CD4-positive, alpha-beta memory T cell (primary cell): ENCODE measurements at regions not wholly inside any gene's neighbourhood (a gene's known extent, or its start where the extent isn't known, plus 50 kb on each side); places are given as distances from the start of the nearest gene placed in this dataset.
"Not testable (repeated sequence)": the region's sequence is repeated elsewhere in the genome, so short reads cannot be mapped to it uniquely, and the experiment has no call there.

Experiments
- CTCF ChIA-PET: fragments of 350-600 bp; sonication (Branson Sonifier 250); formaldehyde crosslinking; loops from one replicate; lab custom pipeline; 2021; ENCODE audit warnings: inconsistent platforms; ENCODE audit not compliant: partially characterized antibody; lab: Charles Lee
- POLR2A ChIA-PET: fragments of 350-600 bp; sonication (Branson Sonifier 250); formaldehyde crosslinking; loops from one replicate; lab custom pipeline; 2021; ENCODE audit not compliant: partially characterized antibody; lab: Charles Lee
- DNase-seq, 5 donors: peaks; one replicate each; pipeline versions ENCODE4 v3.0.0 to v3.0.0-alpha.2; 2020 to 2022; ENCODE audit warnings: mixed read lengths in 1 of 5
- H3K27ac ChIP-seq: one replicate; pipeline ENCODE4 v1.7.0; 2013; ENCODE audit warnings: low read depth, low read length
- H3K27me3 ChIP-seq: 2 replicates; pipeline ENCODE4 v1.7.0; 2013; ENCODE audit warnings: mild to moderate bottlenecking, low read length, moderate library complexity; ENCODE audit not compliant: insufficient read depth
- H3K36me3 ChIP-seq: 2 replicates; pipeline ENCODE4 v1.7.0; 2013; ENCODE audit warnings: mild to moderate bottlenecking, low read length, moderate library complexity; ENCODE audit not compliant: insufficient read depth
- H3K4me1 ChIP-seq: 2 replicates; pipeline ENCODE4 v1.7.0; 2013; ENCODE audit warnings: mild to moderate bottlenecking, low read length, moderate library complexity; ENCODE audit not compliant: insufficient read depth
- H3K4me3 ChIP-seq, 2 donors: one replicate each; pipeline ENCODE4 v1.7.0; 2013; ENCODE audit warnings: low read length in 2 of 2, mild to moderate bottlenecking in 1 of 2
- H3K9me3 ChIP-seq, 2 donors: one replicate each; pipeline ENCODE4 v1.7.0; 2013; ENCODE audit warnings: low read length in 2 of 2, control low read depth in 1 of 2; ENCODE audit not compliant: control insufficient read depth in 1 of 2
- H3K27ac Mint-ChIP-seq, 7 donors: one replicate each; pipeline ENCODE4 v1.8.0; 2020 to 2021; ENCODE audit warnings: mixed read lengths in 7 of 7, mild to moderate bottlenecking in 6 of 7, inconsistent platforms in 3 of 7, moderate library complexity in 3 of 7
- H3K27me3 Mint-ChIP-seq, 2 donors: one replicate each; pipeline ENCODE4 v1.8.0; 2020 to 2021; ENCODE audit warnings: mixed read lengths in 2 of 2
- H3K36me3 Mint-ChIP-seq, 2 donors: one replicate each; pipeline ENCODE4 v1.8.0; 2020 to 2021; ENCODE audit warnings: mixed read lengths in 2 of 2, inconsistent platforms in 1 of 2, mild to moderate bottlenecking in 1 of 2
- H3K4me1 Mint-ChIP-seq, 4 donors: one replicate each; pipeline ENCODE4 v1.8.0; 2020 to 2021; ENCODE audit warnings: mixed read lengths in 4 of 4, mild to moderate bottlenecking in 1 of 4
- H3K4me3 Mint-ChIP-seq, 8 donors: one replicate each; pipeline ENCODE4 v1.8.0; 2020 to 2021; ENCODE audit warnings: mixed read lengths in 8 of 8, mild to moderate bottlenecking in 7 of 8, moderate library complexity in 6 of 8, inconsistent platforms in 3 of 8
- H3K9me3 Mint-ChIP-seq, 8 donors: one replicate each; pipeline ENCODE4 v1.8.0; 2020 to 2021; ENCODE audit warnings: mixed read lengths in 8 of 8, mild to moderate bottlenecking in 5 of 8, inconsistent platforms in 3 of 8, moderate library complexity in 1 of 8
- intact Hi-C: fragments of 100-400 bp; cut with micrococcal nuclease; formaldehyde crosslinking; loops from one replicate; pipeline ENCODE4 v1.15.1; 2023

DNA sequence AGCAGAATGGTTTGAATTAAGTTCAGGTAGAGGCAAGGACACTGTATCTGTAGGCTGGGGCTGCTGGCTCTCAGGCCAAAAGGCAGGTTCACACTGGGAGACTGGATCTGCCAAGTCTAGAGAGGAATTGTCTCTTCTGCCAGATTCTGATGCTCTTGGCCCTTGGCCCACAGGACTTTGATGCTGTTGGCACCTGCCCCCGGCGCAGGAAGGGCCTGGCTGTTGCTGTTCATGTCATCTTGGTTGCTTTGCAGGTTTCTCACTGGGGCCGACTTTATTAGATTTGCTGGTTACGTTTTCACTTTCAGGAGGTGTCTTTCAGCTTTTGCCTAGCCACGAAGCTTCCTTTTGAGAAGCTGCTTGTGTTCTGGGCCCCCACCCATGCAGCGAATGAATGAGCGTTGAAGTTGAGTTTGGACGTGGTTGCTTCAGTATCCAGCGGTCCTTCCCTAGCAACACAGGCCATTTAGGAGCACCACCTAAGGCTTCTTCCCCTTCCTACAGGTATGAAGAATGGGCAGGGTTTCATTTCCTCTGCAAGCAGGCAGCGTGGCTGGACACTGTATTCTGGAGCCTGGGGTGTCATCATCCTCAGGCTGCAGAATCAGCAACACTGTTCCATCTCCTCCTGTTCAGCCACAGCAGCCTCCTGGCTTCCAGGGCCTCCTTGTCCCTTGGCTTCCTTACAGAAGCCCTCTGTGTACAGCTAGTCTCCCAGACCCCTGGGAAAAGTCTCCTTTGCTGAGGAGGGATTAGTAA lies 65.6 kb upstream of the PRR23C start:
- peaks cover 6 to 22% of the 10 kb centered on the region in 2 donors for H3K27me3 Mint-ChIP-seq
- POLR2A ChIA-PET, result no interaction called here
- no peak overlapping the region for H3K27ac Mint-ChIP-seq

DNA sequence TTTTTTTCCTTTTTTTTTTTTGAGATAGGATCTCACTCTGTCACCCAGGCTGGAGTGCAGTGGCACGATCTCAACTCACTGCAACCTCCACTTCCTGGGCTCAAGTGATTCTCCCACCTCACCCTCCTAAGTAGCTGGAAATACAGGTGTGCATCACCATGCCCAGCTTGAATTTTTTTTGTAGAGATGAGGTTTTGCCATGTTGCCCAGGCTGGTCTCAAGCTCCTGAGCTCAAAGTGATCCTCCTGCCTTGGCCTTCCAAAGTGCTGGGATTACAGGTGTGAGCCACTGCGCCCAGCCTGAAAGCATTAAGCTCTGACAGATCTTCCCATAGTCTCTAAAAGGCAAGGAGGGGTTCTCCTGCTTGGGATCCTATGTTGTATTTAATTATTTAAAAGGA lies 66.2 kb upstream of the PRR23C start:
- H3K4me3 ChIP-seq, POLR2A ChIA-PET, H3K4me3 Mint-ChIP-seq, H3K9me3 ChIP-seq, intact Hi-C loops, DNase-seq, H3K36me3 ChIP-seq, H3K27me3 ChIP-seq, H3K9me3 Mint-ChIP-seq, H3K4me1 ChIP-seq, H3K27ac Mint-ChIP-seq, H3K27ac ChIP-seq, H3K36me3 Mint-ChIP-seq: not testable (repeated sequence)
- Mint-ChIP-seq H3K27me3 (peaks cover 3 to 18% of the 10 kb centered on the region in 2 donors), H3K4me1 (peaks cover 5 to 19% (median 9%) of the 10 kb centered on the region in 4 donors)
- CTCF ChIA-PET, result interaction anchor here (1.0 to 3.6 kb wide), 10 partner anchors 8 to 257 kb away, joined by 3 to 34 read pairs (median 4); no protein-coding TSS in a partner anchor

More for the DNA sequence above, 65.6 kb upstream of the PRR23C start:
- no peaks in the 10 kb centered on the region for H3K9me3 ChIP-seq
- intact Hi-C loops, result no loop called here
- no peaks in the 10 kb centered on the region for H3K9me3 Mint-ChIP-seq
- no peaks in the 10 kb centered on the region for H3K27me3 ChIP-seq
- no peak overlapping the region for H3K4me3 ChIP-seq
- no peak overlapping the region for H3K27ac ChIP-seq
- no peaks in the 10 kb centered on the region for H3K36me3 Mint-ChIP-seq
- DNase-seq, result no peak
- H3K36me3 ChIP-seq, result no peaks in the 10 kb centered on the region
- no peaks in the 10 kb centered on the region for H3K4me1 ChIP-seq
- CTCF ChIA-PET, result interaction anchor here (1.0 to 3.6 kb wide), 9 partner anchors 7 to 257 kb away, joined by 3 to 34 read pairs (median 3); no protein-coding TSS in a partner anchor
- peaks cover 5 to 19% (median 9%) of the 10 kb centered on the region in 4 donors for H3K4me1 Mint-ChIP-seq
- no peak overlapping the region for H3K4me3 Mint-ChIP-seq

DNA sequence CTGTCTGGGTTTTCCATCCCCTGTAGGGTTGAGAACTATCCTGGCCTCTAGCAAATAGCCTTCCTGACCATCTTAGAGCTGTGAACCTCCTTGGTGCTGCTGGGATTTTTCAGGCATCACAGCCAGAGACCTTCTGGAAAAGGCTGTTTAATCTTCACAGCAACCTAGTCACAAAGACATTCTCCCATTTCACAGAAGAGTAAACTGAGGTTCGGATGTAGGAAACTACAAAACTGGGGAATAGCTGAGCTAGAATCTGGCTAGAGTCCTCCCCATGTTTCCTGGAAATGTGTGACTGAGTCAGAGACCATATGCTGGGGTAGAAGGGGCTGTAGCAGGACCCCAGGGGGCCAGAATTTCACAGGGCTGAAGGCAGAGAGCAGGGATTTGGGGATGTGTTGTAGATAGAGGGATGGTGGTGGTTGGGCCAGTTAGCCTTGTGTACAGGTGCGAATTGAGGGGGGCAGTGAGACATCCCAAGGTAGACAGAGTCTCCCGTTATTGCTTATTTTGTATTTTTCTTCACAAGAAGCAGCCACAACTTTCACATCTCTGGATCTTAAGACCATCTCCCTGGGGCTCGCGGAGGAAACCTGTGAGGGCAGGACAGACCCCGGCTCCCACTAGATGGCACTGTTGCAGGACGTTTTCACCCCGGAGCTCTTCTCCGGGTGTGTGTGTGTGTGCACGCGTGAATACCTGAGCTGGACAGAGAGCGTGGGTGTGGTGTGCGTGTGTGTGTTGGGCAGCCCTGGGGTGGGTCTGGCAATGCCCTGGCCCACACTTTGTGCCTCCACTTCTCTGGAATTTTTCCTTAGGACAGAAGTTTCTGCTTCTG lies 66.9 kb upstream of the PRR23C start:
- H3K27ac Mint-ChIP-seq, result no peak overlapping the region
- peak overlapping the region in 1 of 8 donors; percentile 5 for H3K4me3 Mint-ChIP-seq
- Histone ChIP-seq H3K4me1 (no peaks in the 10 kb centered on the region), H3K27ac (no peak overlapping the region), H3K36me3 (no peaks in the 10 kb centered on the region), H3K4me3 (no peak overlapping the region), H3K27me3 (no peaks in the 10 kb centered on the region), H3K9me3 (no peaks in the 10 kb centered on the region)
- ChIA-PET CTCF (interaction anchor here (0.7 to 3.6 kb wide), 18 partner anchors 9 to 256 kb away, joined by 3 to 34 read pairs (median 4); no protein-coding TSS in a partner anchor), POLR2A (no interaction called here)
- H3K4me1 Mint-ChIP-seq, result peaks cover 5 to 19% (median 9%) of the 10 kb centered on the region in 4 donors
- no peaks in the 10 kb centered on the region for H3K36me3 Mint-ChIP-seq
- H3K27me3 Mint-ChIP-seq, result peaks cover 2 to 18% of the 10 kb centered on the region in 2 donors
- DNase-seq, result peak in 4 of 5 donors; percentile 30 to 39 (median 36)
- intact Hi-C loops, result no loop called here
- H3K9me3 Mint-ChIP-seq, result no peaks in the 10 kb centered on the region

DNA sequence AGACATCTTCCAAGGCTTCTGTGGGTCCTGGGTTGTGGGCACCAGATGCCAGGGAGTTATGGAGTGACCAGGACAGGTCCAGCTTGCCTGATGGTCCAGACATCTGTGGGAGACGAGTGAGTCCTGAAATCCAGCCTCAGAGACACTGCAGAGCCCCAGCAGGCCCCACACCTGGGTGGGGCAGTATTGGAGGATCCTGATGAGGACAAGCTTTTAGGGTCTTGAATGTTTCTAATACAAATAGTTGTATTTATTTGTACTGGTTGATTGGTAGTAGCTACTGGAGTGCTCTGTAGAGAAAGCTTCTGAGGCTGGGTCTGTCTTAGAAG lies 67.5 kb upstream of the PRR23C start:
- H3K27me3 ChIP-seq, result no peaks in the 10 kb centered on the region
- intact Hi-C loops, result no loop called here
- H3K36me3 ChIP-seq, result no peaks in the 10 kb centered on the region
- H3K4me1 ChIP-seq, result no peaks in the 10 kb centered on the region
- H3K4me3 ChIP-seq, result no peak overlapping the region
- ChIA-PET POLR2A (no interaction called here), CTCF (interaction anchor here (0.7 to 3.6 kb wide), 16 partner anchors 9 to 256 kb away, joined by 3 to 34 read pairs (median 4); no protein-coding TSS in a partner anchor)
- no peaks in the 10 kb centered on the region for H3K36me3 Mint-ChIP-seq
- H3K27ac Mint-ChIP-seq, result no peak overlapping the region
- peaks cover 2 to 18% of the 10 kb centered on the region in 2 donors for H3K27me3 Mint-ChIP-seq
- H3K9me3 ChIP-seq, result no peaks in the 10 kb centered on the region
- H3K9me3 Mint-ChIP-seq, result no peaks in the 10 kb centered on the region
- no peak overlapping the region for H3K4me3 Mint-ChIP-seq
- H3K4me1 Mint-ChIP-seq, result peaks cover 5 to 19% (median 9%) of the 10 kb centered on the region in 4 donors
- H3K27ac ChIP-seq, result no peak overlapping the region
- DNase-seq, result no peak

DNA sequence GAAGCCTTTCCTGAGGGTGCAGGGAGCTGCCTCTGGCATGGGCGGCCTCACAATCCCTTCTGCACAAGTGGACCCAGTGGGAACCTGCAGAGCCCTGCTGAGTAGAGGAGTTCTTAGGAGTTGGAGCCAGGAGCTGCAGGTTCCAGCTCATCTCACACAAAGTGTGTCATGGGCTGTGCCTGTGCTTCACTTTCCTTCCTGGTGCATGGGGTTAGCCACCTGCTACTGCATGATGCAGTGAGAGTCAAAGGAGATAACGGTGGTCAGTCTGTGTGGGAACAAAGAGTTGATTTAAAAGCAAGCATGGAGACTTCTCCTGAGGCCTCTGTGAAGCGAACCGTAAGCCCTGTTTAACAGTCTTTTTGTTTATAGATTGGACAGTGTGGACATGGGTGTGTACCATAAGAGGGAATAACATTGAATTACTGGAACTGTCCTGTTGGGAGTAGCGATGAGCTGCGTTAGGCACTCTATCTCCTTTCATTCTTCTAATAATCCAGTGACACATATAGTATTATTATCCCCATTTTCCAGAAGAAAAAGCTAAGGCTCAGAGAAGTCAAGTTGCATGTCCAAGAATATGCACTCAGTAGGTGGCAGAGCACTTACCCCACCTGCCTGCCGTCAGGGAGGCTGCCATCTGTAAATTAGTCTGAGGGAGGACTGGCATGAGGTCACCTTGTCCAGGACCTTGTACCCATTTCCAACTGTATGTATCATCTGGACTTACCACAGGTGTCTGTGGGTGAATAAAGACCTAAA lies 68.7 kb upstream of the PRR23C start:
- Mint-ChIP-seq H3K4me3 (no peak overlapping the region), H3K27ac (no peak overlapping the region), H3K36me3 (no peaks in the 10 kb centered on the region), H3K9me3 (no peaks in the 10 kb centered on the region), H3K27me3 (peaks cover 2 to 18% of the 10 kb centered on the region in 2 donors), H3K4me1 (peaks cover 5 to 19% (median 9%) of the 10 kb centered on the region in 4 donors)
- no peak for DNase-seq
- H3K27me3 ChIP-seq, result no peaks in the 10 kb centered on the region
- H3K4me3 ChIP-seq, result no peak overlapping the region
- H3K36me3 ChIP-seq, result no peaks in the 10 kb centered on the region
- POLR2A ChIA-PET, result no interaction called here
- CTCF ChIA-PET, result interaction anchor here (0.6 to 3.6 kb wide), 5 partner anchors 8 to 216 kb away, joined by 3 to 34 read pairs (median 5); no protein-coding TSS in a partner anchor
- no peaks in the 10 kb centered on the region for H3K4me1 ChIP-seq
- no peak overlapping the region for H3K27ac ChIP-seq
- intact Hi-C loops, result no loop called here
- H3K9me3 ChIP-seq, result no peaks in the 10 kb centered on the region

DNA sequence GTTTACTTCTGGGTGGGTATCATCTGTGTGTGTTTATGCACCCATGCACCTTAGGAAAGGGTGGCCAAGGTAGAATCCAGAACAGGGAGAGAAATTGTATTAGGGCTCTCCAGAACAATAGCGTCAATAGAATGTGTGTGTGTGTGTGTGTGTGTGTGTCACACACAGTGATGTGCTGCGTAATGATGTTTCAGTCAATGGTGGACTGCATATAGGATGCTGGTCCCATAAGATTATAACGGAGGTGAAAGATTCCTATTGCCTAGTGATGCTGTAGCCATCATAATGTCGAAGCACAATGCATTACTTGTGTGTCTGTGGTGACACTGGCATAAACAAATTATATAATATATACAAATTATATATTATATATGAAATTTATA lies 69.3 kb upstream of the PRR23C start:
- ChIA-PET POLR2A (no interaction called here), CTCF (interaction anchor here (0.6 to 3.6 kb wide), 2 partner anchors 24 to 216 kb away, joined by 3 to 34 read pairs; no protein-coding TSS in a partner anchor)
- H3K27me3 Mint-ChIP-seq, result peaks cover 2 to 18% of the 10 kb centered on the region in 2 donors
- DNase-seq, result no peak
- H3K27me3 ChIP-seq, result no peaks in the 10 kb centered on the region
- no peak overlapping the region for H3K27ac ChIP-seq
- peaks cover 5 to 19% (median 9%) of the 10 kb centered on the region in 4 donors for H3K4me1 Mint-ChIP-seq
- no peaks in the 10 kb centered on the region for H3K36me3 Mint-ChIP-seq
- H3K4me3 ChIP-seq, result no peak overlapping the region
- no peak overlapping the region for H3K4me3 Mint-ChIP-seq
- no peaks in the 10 kb centered on the region for H3K9me3 Mint-ChIP-seq
- intact Hi-C loops, result no loop called here
- no peaks in the 10 kb centered on the region for H3K9me3 ChIP-seq
- no peaks in the 10 kb centered on the region for H3K36me3 ChIP-seq
- no peak overlapping the region for H3K27ac Mint-ChIP-seq
- no peaks in the 10 kb centered on the region for H3K4me1 ChIP-seq
